H9 (cell line): ENCODE measurements at regions not wholly inside any gene's neighbourhood (a gene's known extent, or its start where the extent isn't known, plus 50 kb on each side); places are given as distances from the start of the nearest gene placed in this dataset.

Source experiments
- DNase-seq: peaks from one replicate; pipeline ENCODE4 v3.0.0-alpha.2; 2017
- H2AFZ ChIP-seq: one replicate; pipeline ENCODE4 v1.6.1; 2013; ENCODE audit warnings: mild to moderate bottlenecking, low read length, control low read depth, moderate library complexity
- H2AK5ac ChIP-seq: 2 replicates; pipeline ENCODE4 v1.6.1; 2013; ENCODE audit warnings: low read length, control low read depth, mixed read lengths; ENCODE audit not compliant: insufficient read length
- H2BK120ac ChIP-seq: one replicate; pipeline ENCODE4 v1.6.1; 2013; ENCODE audit warnings: low read depth, mild to moderate bottlenecking, low read length, control low read depth, inconsistent platforms; ENCODE audit not compliant: poor library complexity, severe bottlenecking
- H2BK12ac ChIP-seq: 2 replicates; pipeline ENCODE4 v1.6.1; 2013; ENCODE audit warnings: low read length, control low read depth, mixed read lengths, low read depth; ENCODE audit not compliant: insufficient read length
- H2BK15ac ChIP-seq: 2 replicates; pipeline ENCODE4 v1.6.1; 2013; ENCODE audit warnings: low read depth, low read length, control low read depth
- H2BK20ac ChIP-seq: one replicate; pipeline ENCODE4 v1.6.1; 2013; ENCODE audit warnings: low read depth, mild to moderate bottlenecking, low read length, control low read depth, inconsistent platforms; ENCODE audit not compliant: poor library complexity, severe bottlenecking
- H2BK5ac ChIP-seq: 2 replicates; pipeline ENCODE4 v1.6.1; 2013; ENCODE audit warnings: low read length, control low read depth, mixed read lengths; ENCODE audit not compliant: insufficient read length
- H3K14ac ChIP-seq: 2 replicates; pipeline ENCODE4 v1.6.1; 2013; ENCODE audit warnings: low read length, control low read depth; ENCODE audit not compliant: insufficient read depth
- H3K18ac ChIP-seq: 2 replicates; pipeline ENCODE4 v1.6.1; 2013; ENCODE audit warnings: low read depth, mild to moderate bottlenecking, mixed read lengths, low read length, control low read depth; ENCODE audit not compliant: insufficient read length
- H3K23ac ChIP-seq: 2 replicates; pipeline ENCODE4 v1.6.1; 2013; ENCODE audit warnings: low read length, control low read depth, mixed read lengths, low read depth; ENCODE audit not compliant: insufficient read length
- H3K23me2 ChIP-seq: 2 replicates; pipeline ENCODE4 v1.6.1; 2013; ENCODE audit warnings: low read depth, mild to moderate bottlenecking, mixed read lengths, low read length, control low read depth; ENCODE audit not compliant: insufficient read length, poor library complexity, severe bottlenecking
- H3K27ac ChIP-seq: 2 replicates; pipeline ENCODE4 v1.5.1; 2013; ENCODE audit warnings: low read length, control low read depth, mixed read lengths, low read depth; ENCODE audit not compliant: insufficient read length
- H3K27me3 ChIP-seq: 2 replicates; pipeline ENCODE4 v1.6.1; 2013; ENCODE audit warnings: low read length, control low read depth, inconsistent platforms; ENCODE audit not compliant: insufficient read depth
- H3K4ac ChIP-seq: 2 replicates; pipeline ENCODE4 v1.6.1; 2013; ENCODE audit warnings: low read depth, mild to moderate bottlenecking, control low read depth, inconsistent platforms, low read length, moderate library complexity
- H3K4me1 ChIP-seq: 2 replicates; pipeline ENCODE4 v1.6.1; 2013; ENCODE audit warnings: low read length, control low read depth, inconsistent platforms; ENCODE audit not compliant: insufficient read depth
- H3K4me2 ChIP-seq: 2 replicates; pipeline ENCODE4 v1.6.1; 2013; ENCODE audit warnings: low read length, control low read depth, mixed read lengths; ENCODE audit not compliant: insufficient read length, insufficient read depth
- H3K56ac ChIP-seq: 2 replicates; pipeline ENCODE4 v1.6.1; 2013; ENCODE audit warnings: low read depth, mild to moderate bottlenecking, mixed read lengths, low read length, control low read depth; ENCODE audit not compliant: insufficient read length
- H3K79me1 ChIP-seq: 2 replicates; pipeline ENCODE4 v1.6.1; 2013; ENCODE audit warnings: low read depth, mild to moderate bottlenecking, moderate library complexity, low read length, control low read depth, inconsistent platforms; ENCODE audit not compliant: insufficient read depth, poor library complexity, severe bottlenecking
- H3K79me2 ChIP-seq: 2 replicates; pipeline ENCODE4 v1.6.1; 2013; ENCODE audit warnings: low read length, control low read depth, inconsistent platforms; ENCODE audit not compliant: insufficient read depth
- H3K9ac ChIP-seq: 2 replicates; pipeline ENCODE4 v1.6.1; 2013; ENCODE audit warnings: low read length, control low read depth, mixed read lengths; ENCODE audit not compliant: insufficient read length; ENCODE audit errors: extremely low read depth
- H3K9me3 ChIP-seq: one replicate; pipeline ENCODE4 v1.6.1; 2013; ENCODE audit warnings: low read depth, low read length, inconsistent platforms; ENCODE audit not compliant: control insufficient read depth
- H3T11ph ChIP-seq: one replicate; pipeline ENCODE4 v1.6.1; 2013; ENCODE audit warnings: mild to moderate bottlenecking, low read length, control low read depth, inconsistent platforms
- H4K20me1 ChIP-seq: one replicate; pipeline ENCODE4 v1.6.1; 2013; ENCODE audit not compliant: control insufficient read depth, insufficient read length, insufficient read depth
- H4K5ac ChIP-seq: 2 replicates; pipeline ENCODE4 v1.6.1; 2013; ENCODE audit warnings: low read depth, mild to moderate bottlenecking, mixed read lengths, low read length, control low read depth; ENCODE audit not compliant: insufficient read length
- H4K8ac ChIP-seq: replicated peaks from 2 replicates; pipeline ENCODE4 v1.6.1; 2013; ENCODE audit warnings: low read length, control low read depth, mixed read lengths, low read depth; ENCODE audit not compliant: insufficient read length
- H4K91ac ChIP-seq: 2 replicates; pipeline ENCODE4 v1.6.1; 2013; ENCODE audit warnings: low read depth, mild to moderate bottlenecking, moderate library complexity, mixed read lengths, low read length, control low read depth; ENCODE audit not compliant: insufficient read length
- H3K27ac Mint-ChIP-seq, 3 experiments: 2 replicates in 2 of 3; 3 replicates in 1 of 3; pipeline ENCODE4 v1.8.0; 2020 to 2021; ENCODE audit warnings: mixed read lengths in 3 of 3, mild to moderate bottlenecking in 1 of 3, moderate library complexity in 1 of 3
- H3K27me3 Mint-ChIP-seq: 2 replicates; pipeline ENCODE4 v1.8.0; 2021; ENCODE audit warnings: low read depth, mild to moderate bottlenecking, moderate library complexity, mixed read lengths
- H3K36me3 Mint-ChIP-seq, 3 experiments: 2 replicates in 2 of 3; 3 replicates in 1 of 3; pipeline ENCODE4 v1.8.0; 2020 to 2021; ENCODE audit warnings: low read depth in 3 of 3, mixed read lengths in 3 of 3; ENCODE audit not compliant: insufficient read depth in 1 of 3
- H3K4me1 Mint-ChIP-seq, 2 experiments: 2 replicates each; pipeline ENCODE4 v1.8.0; 2020; ENCODE audit warnings: mixed read lengths in 2 of 2
- H3K4me3 Mint-ChIP-seq, 2 experiments: 2 replicates in 1 of 2; 3 replicates in 1 of 2; pipeline ENCODE4 v1.8.0; 2020 to 2021; ENCODE audit warnings: mild to moderate bottlenecking in 2 of 2, mixed read lengths in 2 of 2, moderate library complexity in 1 of 2
- H3K9me3 Mint-ChIP-seq, 2 experiments: 2 replicates in 1 of 2; 3 replicates in 1 of 2; pipeline ENCODE4 v1.8.0; 2020; ENCODE audit warnings: mild to moderate bottlenecking in 2 of 2, mixed read lengths in 2 of 2, moderate library complexity in 1 of 2
- WGBS: extraction: QIAGEN DNeasy Blood & Tissue Kit; methylation state at CpG from one replicate; pipeline ENCODE4 v1.1.7; 2013; ENCODE audit warnings: missing lambda C conversion rate, low lambda C conversion rate, mixed read lengths; ENCODE audit not compliant: insufficient read length; ENCODE audit errors: extremely low coverage; 5-methylcytosine and 5-hydroxymethylcytosine counted together
- TF ChIP-seq, protein P1 (sequence below): fragments of 200-600 bp; sonication (generic); conservative IDR thresholded peaks from 3 replicates; pipeline ENCODE4 v1.8.0; 2021; ENCODE audit warnings: antibody characterized with exemption, mild to moderate bottlenecking

DNA sequence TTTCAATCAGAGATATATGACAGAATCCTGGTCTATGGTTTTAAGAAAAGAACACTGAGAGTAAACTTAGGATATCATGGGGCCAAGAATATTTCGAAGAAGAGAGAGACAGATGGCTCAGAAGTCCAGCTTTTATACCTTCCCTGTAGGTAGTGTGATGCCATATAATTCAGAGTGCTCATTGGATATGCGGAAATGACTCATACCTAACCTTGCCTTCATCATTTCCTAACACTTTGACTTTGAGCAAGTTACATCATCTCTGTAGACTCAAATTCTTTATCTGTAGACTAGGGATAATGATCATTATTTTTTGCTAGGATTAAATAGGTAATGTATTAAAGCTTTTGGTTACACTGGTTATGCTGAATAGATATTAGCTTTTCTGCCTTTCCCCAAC lies 461.6 kb upstream of the CNTNAP5 start:
- H3K79me2 ChIP-seq = no peaks in the 10 kb centered on the region

More for the DNA sequence above, 461.6 kb upstream of the CNTNAP5 start:
- Histone ChIP-seq H3K23me2 (no peaks in the 10 kb centered on the region), H3T11ph (no peak overlapping the region), H3K9ac (no peak overlapping the region), H3K4me1 (no peaks in the 10 kb centered on the region), H4K20me1 (no peaks in the 10 kb centered on the region), H2BK120ac (no peak overlapping the region), H2BK20ac (no peak overlapping the region), H2BK12ac (no peak overlapping the region), H3K18ac (no peak overlapping the region), H3K4me2 (no peak overlapping the region), H2BK5ac (no peak overlapping the region), H3K14ac (no peak overlapping the region), H3K79me1 (no peaks in the 10 kb centered on the region), H3K4ac (no peak overlapping the region), H3K9me3 (no peaks in the 10 kb centered on the region), H2AK5ac (no peak overlapping the region), H4K91ac (no peak overlapping the region), H3K27ac (no peak overlapping the region), H3K23ac (no peak overlapping the region), H2AFZ (no peak overlapping the region), H3K56ac (no peak overlapping the region), H2BK15ac (no peak overlapping the region), H3K27me3 (no peaks in the 10 kb centered on the region), H4K8ac (no peak overlapping the region), H4K5ac (no peak overlapping the region)
- no peak for DNase-seq
- Mint-ChIP-seq H3K27ac (no peak overlapping the region), H3K9me3 (no peaks in the 10 kb centered on the region; a peak in 3 of 5 replicates), H3K4me1 (no peaks in the 10 kb centered on the region), H3K4me3 (no peak overlapping the region), H3K27me3 (no peaks in the 10 kb centered on the region), H3K36me3 (no peaks in the 10 kb centered on the region; a peak in 1 of 7 replicates)
- TF ChIP-seq, protein P1, sequence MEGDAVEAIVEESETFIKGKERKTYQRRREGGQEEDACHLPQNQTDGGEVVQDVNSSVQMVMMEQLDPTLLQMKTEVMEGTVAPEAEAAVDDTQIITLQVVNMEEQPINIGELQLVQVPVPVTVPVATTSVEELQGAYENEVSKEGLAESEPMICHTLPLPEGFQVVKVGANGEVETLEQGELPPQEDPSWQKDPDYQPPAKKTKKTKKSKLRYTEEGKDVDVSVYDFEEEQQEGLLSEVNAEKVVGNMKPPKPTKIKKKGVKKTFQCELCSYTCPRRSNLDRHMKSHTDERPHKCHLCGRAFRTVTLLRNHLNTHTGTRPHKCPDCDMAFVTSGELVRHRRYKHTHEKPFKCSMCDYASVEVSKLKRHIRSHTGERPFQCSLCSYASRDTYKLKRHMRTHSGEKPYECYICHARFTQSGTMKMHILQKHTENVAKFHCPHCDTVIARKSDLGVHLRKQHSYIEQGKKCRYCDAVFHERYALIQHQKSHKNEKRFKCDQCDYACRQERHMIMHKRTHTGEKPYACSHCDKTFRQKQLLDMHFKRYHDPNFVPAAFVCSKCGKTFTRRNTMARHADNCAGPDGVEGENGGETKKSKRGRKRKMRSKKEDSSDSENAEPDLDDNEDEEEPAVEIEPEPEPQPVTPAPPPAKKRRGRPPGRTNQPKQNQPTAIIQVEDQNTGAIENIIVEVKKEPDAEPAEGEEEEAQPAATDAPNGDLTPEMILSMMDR = no peak
- no CpG with 5 or more reads among the region's 2 CpGs for WGBS
